Activated T-helper 2 cell treated with anti-CD3 and anti-CD28 coated beads, Interferon-gamma antibody, Interleukin-2, Interleukin-4, amounts not matched to agents 10 μg/mL and 5 μg/mL and 100 μg/mL, durations not matched to agents 14 hours and 24 hours and 36 hours (primary cell): ENCODE measurements at regions not wholly inside any gene's neighbourhood (a gene's known extent, or its start where the extent isn't known, plus 50 kb on each side); places are given as distances from the start of the nearest gene placed in this dataset.
"Not testable (repeated sequence)": the region's sequence is repeated elsewhere in the genome, so short reads cannot be mapped to it uniquely, and the experiment has no call there.

Experiments
- DNase-seq: peaks from one replicate; pipeline ENCODE4 v3.0.0; 2021; ENCODE audit warnings: low spot score
- H3K27ac Mint-ChIP-seq: one replicate; pipeline ENCODE4 v1.8.0; 2021; ENCODE audit warnings: mixed read lengths
- H3K27me3 Mint-ChIP-seq: one replicate; pipeline ENCODE4 v1.8.0; 2021; ENCODE audit warnings: low read depth, mixed read lengths
- H3K36me3 Mint-ChIP-seq: one replicate; pipeline ENCODE4 v1.8.0; 2021; ENCODE audit warnings: low read depth, mixed read lengths
- H3K4me1 Mint-ChIP-seq: one replicate; pipeline ENCODE4 v1.8.0; 2021; ENCODE audit warnings: low read depth, mixed read lengths
- H3K4me3 Mint-ChIP-seq: one replicate; pipeline ENCODE4 v1.8.0; 2021; ENCODE audit warnings: low read depth, mild to moderate bottlenecking, moderate library complexity, mixed read lengths
- H3K9me3 Mint-ChIP-seq: one replicate; pipeline ENCODE4 v1.8.0; 2021; ENCODE audit warnings: mixed read lengths
- intact Hi-C: fragments of 100-400 bp; cut with micrococcal nuclease; formaldehyde crosslinking; loops from one replicate; pipeline ENCODE4 v1.15.1; 2023

- Mint-ChIP-seq H3K27ac (no peak overlapping the region), H3K27me3 (no peaks in the 10 kb centered on the region), H3K4me3 (no peak overlapping the region), H3K36me3 (no peaks in the 10 kb centered on the region), H3K4me1 (no peaks in the 10 kb centered on the region), H3K9me3 (peaks cover 5% of the 10 kb centered on the region)
- intact Hi-C loops, result no loop called here
- no peak for DNase-seq
Observed at GRCh38 chr6:55950071-55950814, 74.9 kb upstream of the BMP5 start.

DNA sequence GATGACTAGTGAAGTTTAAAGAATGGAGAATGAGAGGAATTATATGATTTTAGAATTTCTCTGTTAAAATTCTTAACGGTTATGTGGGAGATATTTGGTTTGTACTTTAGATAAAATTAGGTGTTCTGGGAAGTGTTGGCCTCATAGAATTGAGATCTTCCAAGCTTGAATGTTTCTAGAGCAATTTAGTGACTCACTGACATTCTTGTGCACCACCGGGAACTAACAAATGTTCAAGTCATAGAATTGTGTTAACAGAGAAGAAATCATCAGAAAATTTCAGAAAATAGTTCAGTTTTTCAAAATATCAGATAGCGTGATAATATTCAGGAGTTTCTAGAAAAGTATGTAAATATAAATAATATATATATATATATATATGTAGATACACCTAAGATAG is 67.9 kb upstream of the BMP5 start:
- intact Hi-C loops, result no loop called here
- H3K4me3 Mint-ChIP-seq, result no peak overlapping the region

GRCh38 chr6:55941702-55942101 is 66.3 kb upstream of the BMP5 start:
- no peak for DNase-seq
- Mint-ChIP-seq H3K27ac (no peak overlapping the region), H3K9me3 (peaks cover 4% of the 10 kb centered on the region), H3K27me3 (no peaks in the 10 kb centered on the region), H3K4me1 (no peaks in the 10 kb centered on the region), H3K4me3 (no peak overlapping the region), H3K36me3 (no peaks in the 10 kb centered on the region)
- intact Hi-C loops, result no loop called here

More for the DNA sequence above, 67.9 kb upstream of the BMP5 start:
- Mint-ChIP-seq H3K36me3 (no peaks in the 10 kb centered on the region), H3K27ac (no peak overlapping the region), H3K9me3 (peaks cover 5% of the 10 kb centered on the region), H3K4me1 (no peaks in the 10 kb centered on the region), H3K27me3 (no peaks in the 10 kb centered on the region)
- DNase-seq, result no peak

GRCh38 chr6:55937951-55938690 is 62.7 kb upstream of the BMP5 start:
- Mint-ChIP-seq H3K9me3 (peaks cover 6% of the 10 kb centered on the region), H3K36me3 (no peaks in the 10 kb centered on the region), H3K27me3 (no peaks in the 10 kb centered on the region), H3K4me1 (no peaks in the 10 kb centered on the region), H3K4me3 (no peak overlapping the region), H3K27ac (no peak overlapping the region)
- no peak for DNase-seq
- intact Hi-C loops, result no loop called here

- H3K9me3 Mint-ChIP-seq, result peaks cover 6% of the 10 kb centered on the region
- no peak for DNase-seq
- H3K36me3 Mint-ChIP-seq, result no peaks in the 10 kb centered on the region
- no peaks in the 10 kb centered on the region for H3K27me3 Mint-ChIP-seq
- H3K4me1 Mint-ChIP-seq, result no peaks in the 10 kb centered on the region
- intact Hi-C loops, result no loop called here
- H3K27ac Mint-ChIP-seq, result no peak overlapping the region
- no peak overlapping the region for H3K4me3 Mint-ChIP-seq
Observed at GRCh38 chr6:55937261-55937947, 62.0 kb upstream of the BMP5 start.

DNA sequence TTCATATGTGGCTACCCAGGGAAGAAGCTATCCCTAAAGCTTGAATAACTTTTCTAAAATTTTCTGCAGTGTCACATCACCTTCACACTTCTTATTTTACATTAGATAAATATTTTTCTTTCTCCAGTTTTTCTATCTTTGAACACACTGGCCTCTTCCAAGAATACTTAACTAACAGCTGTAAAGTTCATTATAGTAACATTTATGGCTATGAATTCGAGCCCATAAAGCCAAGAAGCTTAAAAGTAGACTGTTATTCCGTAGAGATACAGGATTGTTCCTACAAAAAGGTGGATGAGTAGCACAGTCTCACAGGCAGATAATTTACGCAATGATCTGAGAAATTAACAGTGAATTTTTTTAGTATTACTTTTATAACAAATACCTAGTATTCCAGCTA is 55.7 kb upstream of the BMP5 start:
- no peak for DNase-seq
- Mint-ChIP-seq H3K27me3 (no peaks in the 10 kb centered on the region), H3K9me3 (peaks cover 10% of the 10 kb centered on the region), H3K4me1 (no peaks in the 10 kb centered on the region), H3K27ac (no peak overlapping the region), H3K4me3 (no peak overlapping the region), H3K36me3 (no peaks in the 10 kb centered on the region)
- intact Hi-C loops, result no loop called here

DNA sequence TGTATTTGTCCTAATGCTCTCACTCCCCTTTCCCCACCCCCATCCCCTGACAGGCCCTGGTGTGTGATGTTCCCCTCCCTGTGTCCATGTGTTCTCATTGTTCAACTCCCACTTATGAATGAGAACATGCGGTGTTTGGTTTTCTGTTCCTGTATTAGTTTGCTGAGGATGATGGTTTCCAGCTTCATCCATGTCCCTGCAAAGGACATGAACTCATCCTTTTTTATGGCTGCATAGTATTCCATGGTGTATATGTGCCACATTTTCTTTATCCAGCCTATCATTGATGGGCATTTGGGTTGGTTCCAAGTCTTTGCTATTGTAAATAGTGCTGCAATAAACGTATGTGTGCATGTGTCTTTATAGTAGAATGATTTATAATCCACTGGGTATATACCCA is 52.3 kb upstream of the BMP5 start:
- DNase-seq, H3K27ac Mint-ChIP-seq, H3K36me3 Mint-ChIP-seq, H3K4me3 Mint-ChIP-seq, H3K9me3 Mint-ChIP-seq, H3K4me1 Mint-ChIP-seq, intact Hi-C loops, H3K27me3 Mint-ChIP-seq: not testable (repeated sequence)

DNA sequence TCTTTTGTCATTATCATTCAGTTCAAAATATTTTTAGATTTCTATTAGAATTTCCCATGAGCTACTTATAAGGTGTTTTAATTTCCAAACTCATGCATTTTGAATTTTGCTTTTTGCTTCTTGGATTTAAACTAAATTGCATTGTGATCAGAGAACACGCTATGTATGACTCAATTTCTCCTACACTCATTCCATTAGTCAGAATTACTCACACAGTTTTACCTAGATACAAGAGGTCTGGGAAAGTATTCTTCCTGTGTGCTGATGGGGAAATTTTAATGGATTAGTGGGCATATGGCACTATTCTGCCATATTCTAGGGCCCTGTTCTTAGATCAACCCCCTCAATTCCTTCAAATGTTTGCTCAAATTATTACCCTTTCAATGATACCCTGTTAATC is 49.9 kb upstream of the BMP5 start:
- intact Hi-C loops, result no loop called here
- no peaks in the 10 kb centered on the region for H3K27me3 Mint-ChIP-seq
- H3K9me3 Mint-ChIP-seq, result peaks cover 4% of the 10 kb centered on the region
- no peak overlapping the region for H3K27ac Mint-ChIP-seq
- no peak for DNase-seq
- H3K4me3 Mint-ChIP-seq, result no peak overlapping the region
- H3K36me3 Mint-ChIP-seq, result no peaks in the 10 kb centered on the region
- no peaks in the 10 kb centered on the region for H3K4me1 Mint-ChIP-seq
